Testis (tissue), 2 donors: ENCODE measurements at regions not wholly inside any gene's neighbourhood (a gene's known extent, or its start where the extent isn't known, plus 50 kb on each side); places are given as distances from the start of the nearest gene placed in this dataset.

Experiments
- POLR2A ChIP-seq: fragments of 450-650 bp; IDR thresholded peaks from one replicate; pipeline ENCODE4 v1.6.1; 2017; ENCODE audit warnings: antibody characterized with exemption, mild to moderate bottlenecking, moderate library complexity
- TF ChIP-seq, protein P1 (sequence below), 3 experiments: fragments of 450-650 bp in 2 of 3; fragments of 200-600 bp in 1 of 3; sonication (generic) in 1 of 3; IDR thresholded peaks; one replicate each; pipeline ENCODE4 v1.5.1; 2016 to 2019; ENCODE audit warnings: antibody characterized with exemption in 3 of 3, mild to moderate bottlenecking in 2 of 3, moderate library complexity in 1 of 3

DNA sequence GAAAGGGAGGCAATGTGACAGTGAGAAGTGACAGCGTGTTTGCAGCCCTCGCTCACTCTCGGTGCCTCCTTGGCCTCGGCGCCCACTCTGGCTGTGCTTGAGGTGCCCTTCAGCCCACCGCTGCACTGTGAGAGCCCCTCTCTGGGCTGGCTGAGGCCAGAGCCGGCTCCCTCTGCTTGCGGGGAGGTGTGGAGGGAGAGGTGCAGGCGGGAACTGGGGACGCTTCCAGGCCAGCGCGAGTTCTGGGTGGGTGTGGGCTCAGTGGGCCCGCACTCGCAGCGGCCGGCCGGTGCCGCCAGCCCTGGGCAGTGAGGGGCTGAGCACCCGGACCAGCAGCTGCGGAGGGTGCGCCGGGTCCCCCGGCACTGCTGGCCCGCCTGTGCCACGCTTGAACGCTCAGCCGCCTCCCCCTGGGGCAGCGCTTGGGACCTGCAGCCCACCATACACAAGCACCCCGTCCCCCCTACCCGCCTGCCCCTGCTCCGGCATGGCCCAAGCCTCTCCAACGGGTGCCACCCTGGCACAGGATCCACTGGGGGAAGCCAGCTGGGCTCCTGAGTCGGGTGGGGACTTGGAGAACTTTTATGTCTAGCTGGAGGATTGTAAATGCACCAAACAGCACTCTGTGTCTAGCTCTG lies 1142.8 kb upstream of the INTU start:
- TF ChIP-seq POLR2A: no peak
- TF ChIP-seq, protein P1, sequence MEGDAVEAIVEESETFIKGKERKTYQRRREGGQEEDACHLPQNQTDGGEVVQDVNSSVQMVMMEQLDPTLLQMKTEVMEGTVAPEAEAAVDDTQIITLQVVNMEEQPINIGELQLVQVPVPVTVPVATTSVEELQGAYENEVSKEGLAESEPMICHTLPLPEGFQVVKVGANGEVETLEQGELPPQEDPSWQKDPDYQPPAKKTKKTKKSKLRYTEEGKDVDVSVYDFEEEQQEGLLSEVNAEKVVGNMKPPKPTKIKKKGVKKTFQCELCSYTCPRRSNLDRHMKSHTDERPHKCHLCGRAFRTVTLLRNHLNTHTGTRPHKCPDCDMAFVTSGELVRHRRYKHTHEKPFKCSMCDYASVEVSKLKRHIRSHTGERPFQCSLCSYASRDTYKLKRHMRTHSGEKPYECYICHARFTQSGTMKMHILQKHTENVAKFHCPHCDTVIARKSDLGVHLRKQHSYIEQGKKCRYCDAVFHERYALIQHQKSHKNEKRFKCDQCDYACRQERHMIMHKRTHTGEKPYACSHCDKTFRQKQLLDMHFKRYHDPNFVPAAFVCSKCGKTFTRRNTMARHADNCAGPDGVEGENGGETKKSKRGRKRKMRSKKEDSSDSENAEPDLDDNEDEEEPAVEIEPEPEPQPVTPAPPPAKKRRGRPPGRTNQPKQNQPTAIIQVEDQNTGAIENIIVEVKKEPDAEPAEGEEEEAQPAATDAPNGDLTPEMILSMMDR (IDR thresholded peaks at IDR 0.05): no peak
